ENCODE measurements at regions not wholly inside any gene's neighbourhood (a gene's known extent, or its start where the extent isn't known, plus 50 kb on each side); places are given as distances from the start of the nearest gene placed in this dataset.

DNA sequence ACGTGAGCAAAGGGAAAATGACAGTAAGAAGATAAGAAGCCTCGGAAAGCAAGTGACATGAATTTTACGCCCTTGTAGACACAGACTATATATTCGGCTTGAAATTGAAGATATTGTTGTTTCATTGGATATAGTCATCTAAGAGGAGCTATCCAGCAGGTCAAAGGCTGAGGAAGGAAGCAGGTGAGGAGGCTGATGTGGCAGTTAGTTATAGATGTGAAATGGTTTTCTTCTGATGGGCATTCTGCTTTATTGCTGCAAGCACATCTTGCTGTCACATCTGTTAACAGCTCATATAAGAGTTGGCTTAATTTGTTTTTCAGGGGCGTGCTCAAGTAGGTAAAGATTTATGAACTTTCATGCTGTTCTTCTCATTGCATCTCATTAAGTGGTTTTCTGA lies 146.1 kb downstream of the KLF5 start:
- no peak for DNase-seq (ENCODE audit: extremely low read depth, low read depth)

GRCh38 chr13:73201626-73202025 lies 142.8 kb downstream of the KLF5 start:
- no peak for DNase-seq (ENCODE audit: extremely low read depth, low read depth)

DNA sequence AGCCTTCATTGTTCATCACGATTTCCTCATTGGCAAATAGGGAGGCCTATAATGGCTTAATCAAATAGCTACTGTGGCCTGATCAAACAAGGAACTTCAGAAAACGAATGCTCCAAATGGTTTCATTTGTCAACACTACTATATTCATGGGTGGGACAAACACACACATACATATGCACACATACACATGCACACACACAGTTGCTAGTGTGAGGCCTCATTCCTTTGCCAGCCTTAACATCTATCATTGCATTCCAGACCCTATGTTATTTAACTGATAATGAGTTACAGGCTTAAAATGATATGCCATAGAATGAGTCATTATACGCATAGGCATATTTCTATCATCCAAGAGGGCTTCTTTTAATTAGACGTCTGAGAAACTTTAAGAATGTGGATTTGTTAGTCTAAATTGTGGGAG lies 140.2 kb downstream of the KLF5 start:
- no peak for DNase-seq (ENCODE audit: extremely low read depth, low read depth)

DNA sequence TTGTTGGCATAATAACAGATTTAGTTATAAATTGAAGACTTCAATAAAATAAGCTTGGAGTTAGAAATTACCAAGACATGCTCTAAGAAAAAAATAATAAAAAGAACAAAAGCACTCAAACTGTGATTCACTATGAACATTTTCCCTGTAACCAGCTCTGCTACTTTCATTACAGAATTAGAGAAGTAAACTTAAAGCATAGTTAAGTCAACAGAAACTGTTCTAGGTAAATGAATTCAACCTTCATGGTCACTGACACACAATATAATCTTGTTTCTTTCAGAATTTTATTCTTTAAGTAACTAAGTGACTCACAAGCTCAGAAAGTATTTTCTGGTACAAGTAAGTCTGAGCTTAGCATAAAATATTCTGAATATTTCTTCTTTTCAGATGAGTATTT lies 136.3 kb downstream of the KLF5 start:
- no peak for DNase-seq (ENCODE audit: extremely low read depth, low read depth)

DNA sequence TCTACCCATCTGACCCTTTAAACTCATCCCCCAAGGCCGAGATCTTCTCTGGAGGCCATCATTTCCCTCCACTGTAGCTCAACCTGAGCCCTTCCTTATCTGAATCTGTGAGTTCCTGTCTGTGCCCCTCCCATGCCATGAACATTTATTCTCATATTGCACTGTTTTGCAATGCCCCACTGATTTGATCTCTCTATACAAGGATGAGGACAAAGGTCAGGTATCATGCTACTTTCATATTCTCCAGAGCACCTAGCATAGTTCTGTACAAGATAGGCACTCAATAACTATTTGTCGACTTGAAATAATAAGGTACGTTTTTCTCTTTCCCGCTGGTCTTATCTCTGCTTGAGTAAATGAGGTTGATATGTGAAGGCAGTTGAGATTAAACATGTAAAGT lies 135.5 kb downstream of the KLF5 start:
- no peak for DNase-seq (ENCODE audit: extremely low read depth, low read depth)

DNA sequence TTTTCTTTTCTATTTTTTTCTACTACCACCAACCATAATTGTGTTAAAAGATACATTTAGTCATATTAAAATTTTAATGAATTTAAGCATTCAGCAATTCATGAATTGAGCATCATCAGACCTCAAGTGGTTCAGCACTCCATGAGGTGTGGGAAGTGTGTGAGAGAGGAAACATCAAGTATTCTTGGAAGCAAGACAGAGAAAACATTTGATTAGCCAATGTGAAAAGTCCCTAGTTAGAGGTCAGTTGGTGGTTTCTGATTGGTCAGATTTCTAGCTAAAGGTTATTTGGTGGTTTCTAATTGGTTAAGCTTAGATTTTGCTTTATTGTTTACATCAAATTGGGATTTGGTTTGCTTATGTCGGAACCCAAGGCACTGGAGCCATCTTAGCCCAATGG lies 134.7 kb downstream of the KLF5 start:
- DNase-seq (ENCODE audit: extremely low read depth, low read depth) = no peak

- no peak for DNase-seq (ENCODE audit: extremely low read depth, low read depth)
These were observed 131.7 kb downstream of the KLF5 start for GRCh38 chr13:73190477-73190876.

DNA sequence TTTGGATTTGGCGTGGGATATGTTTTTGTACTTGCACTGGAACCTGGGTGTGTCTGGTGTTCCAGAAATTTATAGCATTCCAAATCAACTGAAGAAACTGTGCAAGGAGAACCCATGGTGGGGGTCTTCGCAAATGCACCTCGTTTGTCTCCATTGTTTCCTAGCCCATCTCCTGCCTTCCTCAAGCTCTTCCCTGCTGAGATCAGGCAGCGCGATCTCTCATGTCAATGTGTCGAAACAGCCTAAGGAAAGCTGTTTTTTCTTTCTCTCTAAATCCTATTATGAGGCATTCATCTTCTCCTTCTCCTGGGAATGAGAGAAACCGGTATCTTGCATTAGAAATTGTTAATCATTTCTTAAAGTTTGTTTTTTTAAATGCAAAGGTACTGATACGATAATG lies 131.0 kb downstream of the KLF5 start:
- no peak for DNase-seq (ENCODE audit: extremely low read depth, low read depth)

DNA sequence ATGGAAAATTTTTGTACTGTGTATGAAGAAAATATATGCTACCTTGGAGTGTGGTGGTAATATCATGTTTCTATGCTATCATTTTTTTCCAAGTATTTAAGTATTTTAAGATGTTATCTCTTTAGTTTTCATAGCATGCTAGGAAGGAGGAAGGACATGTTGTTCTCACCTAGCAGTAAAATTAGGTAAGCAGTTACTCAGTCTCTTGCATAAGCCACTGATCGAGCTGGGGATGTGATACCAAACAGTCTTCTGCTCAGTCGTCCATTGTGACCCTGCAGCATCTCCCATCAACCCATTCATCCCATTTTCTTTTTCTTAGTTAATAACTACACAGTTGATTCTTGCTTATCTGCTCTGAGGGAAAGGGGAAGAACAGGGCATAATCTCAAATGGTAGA lies 130.6 kb downstream of the KLF5 start:
- no peak for DNase-seq (ENCODE audit: extremely low read depth, low read depth)

GRCh38 chr13:73187106-73187505 lies 128.3 kb downstream of the KLF5 start:
- no peak for DNase-seq (ENCODE audit: extremely low read depth, low read depth)

- DNase-seq (ENCODE audit: extremely low read depth, low read depth) = no peak
These were observed 121.0 kb downstream of the KLF5 start for GRCh38 chr13:73179650-73180274.

DNA sequence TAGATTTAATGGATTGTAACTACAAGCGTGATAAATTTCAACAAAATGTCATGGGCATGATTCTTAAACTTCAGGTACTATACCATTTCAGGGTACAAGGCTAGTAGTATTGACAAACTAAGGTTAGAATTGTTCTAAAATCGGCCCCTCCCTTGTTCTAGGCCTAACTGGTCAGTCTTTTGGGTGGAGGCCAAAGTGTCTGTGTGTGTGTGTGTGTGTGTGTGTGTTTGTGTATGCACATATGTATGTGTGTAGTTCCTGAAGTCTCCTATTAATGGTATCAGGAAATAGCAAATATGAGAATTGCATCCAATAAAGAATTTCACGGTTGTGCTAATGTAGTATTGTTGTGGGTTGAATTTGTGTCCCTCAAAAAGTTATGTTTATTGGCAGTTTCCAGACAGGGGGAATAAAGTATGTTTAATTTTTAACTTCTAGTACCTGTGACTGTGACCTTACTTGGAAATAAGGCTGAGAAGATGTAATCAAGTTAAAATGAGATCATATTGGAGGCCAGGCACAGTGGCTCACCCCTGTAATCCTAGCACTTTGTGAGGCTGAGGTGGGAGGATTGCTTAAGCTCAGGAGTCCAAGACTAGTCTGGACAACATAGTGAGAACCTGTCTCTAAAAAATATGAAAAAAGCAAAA lies 119.2 kb downstream of the KLF5 start:
- DNase-seq (ENCODE audit: extremely low read depth, low read depth) = no peak

GRCh38 chr13:73177017-73177416 lies 118.2 kb downstream of the KLF5 start:
- no peak for DNase-seq (ENCODE audit: extremely low read depth, low read depth)

DNA sequence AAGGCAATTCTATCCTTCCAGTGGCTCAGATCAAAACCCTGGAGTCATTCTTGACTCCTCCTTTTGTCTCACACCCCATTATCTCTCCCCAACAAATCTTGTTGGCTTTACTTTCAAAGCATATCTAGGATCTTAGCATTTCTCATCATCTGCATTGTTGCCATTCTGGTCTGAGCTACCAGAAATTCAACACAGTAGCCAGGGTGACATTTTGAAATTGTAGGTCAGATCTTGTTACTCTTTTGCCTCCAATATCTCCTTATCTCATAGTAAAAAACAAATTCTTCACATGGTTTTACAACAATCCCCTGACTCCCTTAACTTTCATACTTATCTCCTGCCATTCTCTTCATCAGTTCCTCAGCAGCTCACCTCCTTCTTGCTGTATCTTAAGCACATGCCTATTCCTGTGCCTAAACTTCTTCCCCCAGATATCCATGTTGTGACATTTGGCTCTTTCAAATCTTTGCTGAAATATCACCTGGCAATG lies 115.8 kb downstream of the KLF5 start:
- no peak for DNase-seq (ENCODE audit: extremely low read depth, low read depth)

- DNase-seq (ENCODE audit: extremely low read depth, low read depth) = no peak
These were observed 114.5 kb downstream of the KLF5 start for GRCh38 chr13:73173279-73173811.

DNA sequence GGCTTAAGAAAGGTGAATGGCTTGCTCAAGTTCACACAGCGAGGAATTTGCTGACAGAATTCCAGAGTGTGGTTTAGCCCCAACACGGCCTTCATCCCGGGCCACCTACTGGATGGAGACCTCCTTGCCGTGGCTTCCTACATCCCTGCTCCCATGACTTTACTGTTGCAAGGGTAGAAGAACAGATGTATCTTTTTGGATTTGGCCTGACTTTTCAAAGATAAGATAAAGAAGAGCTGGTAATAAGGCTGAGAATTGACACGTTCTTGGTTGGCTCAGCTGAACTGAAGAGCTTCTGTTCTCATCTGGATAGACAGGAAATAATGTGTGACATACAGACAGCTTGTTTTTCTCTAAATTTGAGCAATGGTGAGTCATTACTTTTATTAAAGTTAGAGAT lies 113.1 kb downstream of the KLF5 start:
- DNase-seq (ENCODE audit: extremely low read depth, low read depth) = no peak

DNA sequence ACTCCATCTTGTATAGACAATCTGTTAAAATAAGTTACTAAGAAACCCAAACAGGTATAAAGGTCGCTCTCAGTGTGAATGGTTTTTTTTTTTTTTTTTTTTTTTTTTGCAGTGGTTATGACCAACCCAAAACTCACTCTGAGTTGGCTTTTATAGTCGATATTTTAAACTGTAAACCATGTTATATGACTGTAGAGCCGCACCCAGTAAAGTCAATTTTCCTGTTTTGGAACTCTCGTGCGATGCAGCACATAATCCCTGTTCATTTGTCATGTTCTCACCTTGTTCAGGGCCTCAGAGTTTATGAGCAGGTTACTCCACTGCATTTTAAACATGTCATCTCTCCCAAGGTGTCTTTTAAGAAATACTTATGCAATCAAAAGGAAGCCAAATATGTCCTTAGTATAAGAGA lies 112.5 kb downstream of the KLF5 start:
- no peak for DNase-seq (ENCODE audit: extremely low read depth, low read depth)

- DNase-seq (ENCODE audit: extremely low read depth, low read depth) = no peak
These were observed 111.2 kb downstream of the KLF5 start for GRCh38 chr13:73169971-73170370.

- no peak for DNase-seq (ENCODE audit: extremely low read depth, low read depth)
These were observed 110.2 kb downstream of the KLF5 start for GRCh38 chr13:73168953-73169401.

GRCh38 chr13:73168226-73168952 lies 109.6 kb downstream of the KLF5 start:
- DNase-seq (ENCODE audit: extremely low read depth, low read depth) = no peak

- no peak for DNase-seq (ENCODE audit: extremely low read depth, low read depth)
These were observed 108.4 kb downstream of the KLF5 start for GRCh38 chr13:73167028-73167820.

Data from NCI-H460 (cell line).